Activated naive CD4-positive, alpha-beta T cell treated with anti-CD3 and anti-CD28 coated beads for 36 hours (primary cell): ENCODE measurements at regions not wholly inside any gene's neighbourhood (a gene's known extent, or its start where the extent isn't known, plus 50 kb on each side); places are given as distances from the start of the nearest gene placed in this dataset.
A peak's percentile ranks its signal among the peaks of the same experiment; 100 is the strongest.

ENCODE experiments used
- CTCF ChIA-PET: fragments of 350-600 bp; sonication (Branson Sonifier 250); formaldehyde crosslinking; loops from one replicate; lab custom pipeline; 2021; ENCODE audit warnings: antibody characterized with exemption; lab: Charles Lee
- DNase-seq: peaks from one replicate; pipeline ENCODE4 v3.0.0-alpha.2; 2020
- H3K27ac Mint-ChIP-seq: one replicate; pipeline ENCODE4 v1.8.0; 2021; ENCODE audit warnings: mild to moderate bottlenecking, mixed read lengths
- H3K27me3 Mint-ChIP-seq: one replicate; pipeline ENCODE4 v1.8.0; 2021; ENCODE audit warnings: low read depth, mixed read lengths
- H3K36me3 Mint-ChIP-seq: one replicate; pipeline ENCODE4 v1.8.0; 2021; ENCODE audit warnings: low read depth, mixed read lengths
- H3K4me1 Mint-ChIP-seq: one replicate; pipeline ENCODE4 v1.8.0; 2021; ENCODE audit warnings: low read depth, mixed read lengths
- H3K4me3 Mint-ChIP-seq: one replicate; pipeline ENCODE4 v1.8.0; 2021; ENCODE audit warnings: mild to moderate bottlenecking, moderate library complexity, mixed read lengths
- H3K9me3 Mint-ChIP-seq: one replicate; pipeline ENCODE4 v1.8.0; 2021; ENCODE audit warnings: mixed read lengths
- intact Hi-C: fragments of 100-400 bp; cut with micrococcal nuclease; formaldehyde crosslinking; loops from one replicate; pipeline ENCODE4 v1.15.1; 2023

GRCh38 chr6:28771401-28772267 lies 152.2 kb downstream of the TRIM27 start:
- H3K27me3 Mint-ChIP-seq, result peaks cover 95% of the 10 kb centered on the region
- peaks cover 6% of the 10 kb centered on the region for H3K9me3 Mint-ChIP-seq
- peaks cover 12% of the 10 kb centered on the region for H3K36me3 Mint-ChIP-seq
- CTCF ChIA-PET, result no interaction called here
- H3K4me1 Mint-ChIP-seq, result peaks cover 11% of the 10 kb centered on the region
- no peak overlapping the region for H3K4me3 Mint-ChIP-seq
- intact Hi-C loops, result loop anchor here (5.0 to 10.0 kb wide), 2 partner anchors 41 to 1487 kb away; no protein-coding TSS in a partner anchor
- no peak overlapping the region for H3K27ac Mint-ChIP-seq
- DNase-seq, result peak; percentile 28

- DNase-seq, result no peak
- intact Hi-C loops, result loop anchor here (5.0 to 10.0 kb wide), 2 partner anchors 40 to 1488 kb away; no protein-coding TSS in a partner anchor
- Mint-ChIP-seq H3K36me3 (peaks cover 12% of the 10 kb centered on the region), H3K9me3 (peaks cover 6% of the 10 kb centered on the region), H3K4me1 (peaks cover 11% of the 10 kb centered on the region), H3K27me3 (peaks cover 94% of the 10 kb centered on the region), H3K27ac (no peak overlapping the region), H3K4me3 (no peak overlapping the region)
- CTCF ChIA-PET, result no interaction called here
Observed at GRCh38 chr6:28772480-28773381, 151.1 kb downstream of the TRIM27 start.

- CTCF ChIA-PET, result no interaction called here
- Mint-ChIP-seq H3K4me1 (peaks cover 11% of the 10 kb centered on the region), H3K36me3 (peaks cover 9% of the 10 kb centered on the region), H3K9me3 (peaks cover 8% of the 10 kb centered on the region), H3K27me3 (peaks cover 92% of the 10 kb centered on the region), H3K4me3 (no peak overlapping the region), H3K27ac (peak overlapping the region; percentile 37)
- intact Hi-C loops, result loop anchor here (5.0 to 10.0 kb wide), 2 partner anchors 38 to 1490 kb away; no protein-coding TSS in a partner anchor
- DNase-seq, result no peak
Observed at GRCh38 chr6:28774292-28775051, 149.3 kb downstream of the TRIM27 start.

- Mint-ChIP-seq H3K27me3 (peaks cover 92% of the 10 kb centered on the region), H3K4me1 (peaks cover 11% of the 10 kb centered on the region), H3K27ac (no peak overlapping the region), H3K4me3 (peak overlapping the region; percentile 13), H3K9me3 (peaks cover 8% of the 10 kb centered on the region), H3K36me3 (peaks cover 9% of the 10 kb centered on the region)
- CTCF ChIA-PET, result no interaction called here
- intact Hi-C loops, result loop anchor here (10.0 kb wide), 1 partner anchor 1490 kb away; no protein-coding TSS in a partner anchor
- DNase-seq, result no peak
Observed at GRCh38 chr6:28775052-28775376, 148.8 kb downstream of the TRIM27 start.

GRCh38 chr6:28775405-28776129 lies 148.2 kb downstream of the TRIM27 start:
- Mint-ChIP-seq H3K27ac (no peak overlapping the region), H3K4me1 (peaks cover 11% of the 10 kb centered on the region), H3K9me3 (peaks cover 8% of the 10 kb centered on the region), H3K4me3 (peak overlapping the region; percentile 13), H3K36me3 (peaks cover 9% of the 10 kb centered on the region), H3K27me3 (peaks cover 93% of the 10 kb centered on the region)
- no peak for DNase-seq
- intact Hi-C loops, result loop anchor here (2.0 to 10.0 kb wide), 2 partner anchors 39 to 1491 kb away; no protein-coding TSS in a partner anchor
- CTCF ChIA-PET, result no interaction called here

GRCh38 chr6:28776269-28777146 lies 147.3 kb downstream of the TRIM27 start:
- DNase-seq, result no peak
- Mint-ChIP-seq H3K4me3 (no peak overlapping the region), H3K4me1 (peaks cover 16% of the 10 kb centered on the region), H3K9me3 (peaks cover 8% of the 10 kb centered on the region), H3K27ac (peak overlapping the region; percentile 23), H3K36me3 (peaks cover 11% of the 10 kb centered on the region), H3K27me3 (peaks cover 91% of the 10 kb centered on the region)
- intact Hi-C loops, result loop anchor here (2.0 to 10.0 kb wide), 2 partner anchors 40 to 1492 kb away; no protein-coding TSS in a partner anchor
- CTCF ChIA-PET, result no interaction called here

GRCh38 chr6:28777147-28777461 lies 146.7 kb downstream of the TRIM27 start:
- H3K36me3 Mint-ChIP-seq, result peaks cover 11% of the 10 kb centered on the region
- no peak overlapping the region for H3K27ac Mint-ChIP-seq
- CTCF ChIA-PET, result no interaction called here

GRCh38 chr6:28782113-28782673 lies 141.6 kb downstream of the TRIM27 start:
- DNase-seq, result no peak
- Mint-ChIP-seq H3K9me3 (peaks cover 4% of the 10 kb centered on the region), H3K27me3 (peaks cover 77% of the 10 kb centered on the region), H3K36me3 (peaks cover 12% of the 10 kb centered on the region), H3K27ac (no peak overlapping the region), H3K4me1 (peaks cover 8% of the 10 kb centered on the region), H3K4me3 (no peak overlapping the region)
- CTCF ChIA-PET, result no interaction called here
- intact Hi-C loops, result no loop called here

More at GRCh38 chr6:28777147-28777461, 146.7 kb downstream of the TRIM27 start:
- intact Hi-C loops, result loop anchor here (2.0 to 10.0 kb wide), 2 partner anchors 40 to 1492 kb away; no protein-coding TSS in a partner anchor
- Mint-ChIP-seq H3K4me1 (peaks cover 18% of the 10 kb centered on the region), H3K9me3 (peaks cover 8% of the 10 kb centered on the region), H3K27me3 (peaks cover 87% of the 10 kb centered on the region), H3K4me3 (no peak overlapping the region)
- no peak for DNase-seq

GRCh38 chr6:28785962-28786679 lies 137.7 kb downstream of the TRIM27 start:
- DNase-seq, result no peak
- H3K27me3 Mint-ChIP-seq, result peaks cover 81% of the 10 kb centered on the region
- intact Hi-C loops, result loop anchor here (5.0 kb wide), 1 partner anchor 54 kb away; no protein-coding TSS in a partner anchor
- H3K4me1 Mint-ChIP-seq, result peaks cover 17% of the 10 kb centered on the region
- peaks cover 18% of the 10 kb centered on the region for H3K36me3 Mint-ChIP-seq
- no peak overlapping the region for H3K4me3 Mint-ChIP-seq
- no peak overlapping the region for H3K27ac Mint-ChIP-seq
- H3K9me3 Mint-ChIP-seq, result peaks cover 7% of the 10 kb centered on the region
- CTCF ChIA-PET, result no interaction called here

GRCh38 chr6:28789553-28790083 lies 134.2 kb downstream of the TRIM27 start:
- Mint-ChIP-seq H3K27me3 (peaks cover 86% of the 10 kb centered on the region), H3K4me1 (peaks cover 14% of the 10 kb centered on the region), H3K9me3 (peaks cover 4% of the 10 kb centered on the region), H3K36me3 (peaks cover 12% of the 10 kb centered on the region), H3K27ac (peak overlapping the region; percentile 10), H3K4me3 (peak overlapping the region; percentile 69)
- peak; percentile 42 for DNase-seq
- CTCF ChIA-PET, result interaction anchor here (0.6 kb wide), 1 partner anchor 423 kb away, joined by 4 read pairs; no protein-coding TSS in a partner anchor
- intact Hi-C loops, result loop anchor here (2.0 to 5.0 kb wide), 2 partner anchors 23 to 57 kb away; no protein-coding TSS in a partner anchor
